ENCODE measurements at regions not wholly inside any gene's neighbourhood (a gene's known extent, or its start where the extent isn't known, plus 50 kb on each side); places are given as distances from the start of the nearest gene placed in this dataset.

DNA sequence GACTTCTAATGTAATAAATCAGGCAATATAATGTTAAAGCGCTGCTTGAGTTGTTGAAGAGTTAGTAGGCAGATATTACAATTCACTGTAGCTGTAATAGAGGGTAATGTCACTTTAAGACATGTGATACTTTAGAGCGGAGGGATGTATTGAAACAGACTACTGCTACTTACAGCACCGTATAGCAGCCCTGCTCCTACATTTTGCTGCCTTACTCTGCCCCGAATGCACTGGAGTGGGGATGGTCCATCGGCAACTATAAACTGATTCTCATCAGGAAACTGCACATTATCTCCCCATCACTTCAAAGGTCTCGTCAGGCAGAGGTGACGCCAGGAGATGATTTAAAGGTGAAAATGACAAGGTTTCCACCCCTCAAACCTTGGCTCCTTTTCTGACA is 349.7 kb upstream of the SUCLG2 start:
- TF ChIP-seq, protein P1, sequence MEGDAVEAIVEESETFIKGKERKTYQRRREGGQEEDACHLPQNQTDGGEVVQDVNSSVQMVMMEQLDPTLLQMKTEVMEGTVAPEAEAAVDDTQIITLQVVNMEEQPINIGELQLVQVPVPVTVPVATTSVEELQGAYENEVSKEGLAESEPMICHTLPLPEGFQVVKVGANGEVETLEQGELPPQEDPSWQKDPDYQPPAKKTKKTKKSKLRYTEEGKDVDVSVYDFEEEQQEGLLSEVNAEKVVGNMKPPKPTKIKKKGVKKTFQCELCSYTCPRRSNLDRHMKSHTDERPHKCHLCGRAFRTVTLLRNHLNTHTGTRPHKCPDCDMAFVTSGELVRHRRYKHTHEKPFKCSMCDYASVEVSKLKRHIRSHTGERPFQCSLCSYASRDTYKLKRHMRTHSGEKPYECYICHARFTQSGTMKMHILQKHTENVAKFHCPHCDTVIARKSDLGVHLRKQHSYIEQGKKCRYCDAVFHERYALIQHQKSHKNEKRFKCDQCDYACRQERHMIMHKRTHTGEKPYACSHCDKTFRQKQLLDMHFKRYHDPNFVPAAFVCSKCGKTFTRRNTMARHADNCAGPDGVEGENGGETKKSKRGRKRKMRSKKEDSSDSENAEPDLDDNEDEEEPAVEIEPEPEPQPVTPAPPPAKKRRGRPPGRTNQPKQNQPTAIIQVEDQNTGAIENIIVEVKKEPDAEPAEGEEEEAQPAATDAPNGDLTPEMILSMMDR (conservative IDR thresholded peaks at IDR 0.05; ENCODE audit: low read length) = no peak
- TF ChIP-seq EZH2phosphoT487 (IDR thresholded peaks at IDR 0.05; ENCODE audit: borderline replicate concordance) = no peak
- Histone ChIP-seq H3K4me2 (ENCODE audit: low read depth, low read length, poor library complexity, severe bottlenecking) (no peak overlapping the region), H3K9ac (ENCODE audit: low read depth, low read length, poor library complexity, severe bottlenecking) (no peak overlapping the region), H3K9me3 (ENCODE audit: insufficient read depth, low read depth, low read length) (no peaks in the 10 kb centered on the region), H3K79me2 (ENCODE audit: insufficient read depth, low read length) (no peaks in the 10 kb centered on the region), H3K4me3 (ENCODE audit: low read length, poor library complexity, severe bottlenecking) (no peak overlapping the region), H3K9me2 (replicated peaks; ENCODE audit: low read depth, low read length) (no peaks in the 10 kb centered on the region), H3K36me3 (ENCODE audit: insufficient read depth, low read length) (no peaks in the 10 kb centered on the region), H2AFZ (ENCODE audit: low read length) (no peak overlapping the region), H3F3A (ENCODE audit: low read depth) (no peaks in the 10 kb centered on the region), H4K20me1 (ENCODE audit: insufficient read depth, low read length, poor library complexity, severe bottlenecking) (no peaks in the 10 kb centered on the region), H3K27me3 (ENCODE audit: insufficient read depth, low read length, poor library complexity, severe bottlenecking) (no peaks in the 10 kb centered on the region), H3K4me1 (ENCODE audit: insufficient read depth, low read length, poor library complexity, severe bottlenecking) (no peaks in the 10 kb centered on the region)

DNA sequence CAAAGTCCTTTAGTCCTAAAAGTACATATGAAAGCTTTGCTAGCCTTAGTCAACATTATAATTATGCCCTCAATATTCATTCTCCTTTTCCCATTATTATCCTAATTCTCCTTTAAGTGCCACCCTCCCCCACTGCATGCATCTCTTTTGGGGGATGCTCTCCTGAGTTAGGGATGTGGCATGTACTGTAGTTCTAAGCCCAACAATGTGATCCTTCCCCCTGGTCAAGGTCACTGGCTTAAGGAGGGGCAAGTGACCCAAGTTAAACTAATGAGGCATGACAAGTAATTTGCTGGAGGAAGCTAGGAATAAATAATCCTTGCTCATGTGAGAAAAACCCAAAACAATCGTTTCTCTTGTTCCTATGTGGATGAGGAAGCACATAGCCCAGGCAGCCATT is 343.9 kb upstream of the SUCLG2 start:
- Histone ChIP-seq H2AFZ (ENCODE audit: low read length) (no peak overlapping the region), H3K79me2 (ENCODE audit: insufficient read depth, low read length) (no peaks in the 10 kb centered on the region), H3K9ac (ENCODE audit: low read depth, low read length, poor library complexity, severe bottlenecking) (no peak overlapping the region), H3K4me3 (ENCODE audit: low read length, poor library complexity, severe bottlenecking) (no peak overlapping the region), H3K4me2 (ENCODE audit: low read depth, low read length, poor library complexity, severe bottlenecking) (no peak overlapping the region), H3K4me1 (ENCODE audit: insufficient read depth, low read length, poor library complexity, severe bottlenecking) (no peaks in the 10 kb centered on the region), H3F3A (ENCODE audit: low read depth) (no peaks in the 10 kb centered on the region), H3K9me2 (replicated peaks; ENCODE audit: low read depth, low read length) (no peaks in the 10 kb centered on the region), H3K27me3 (ENCODE audit: insufficient read depth, low read length, poor library complexity, severe bottlenecking) (no peaks in the 10 kb centered on the region), H3K36me3 (ENCODE audit: insufficient read depth, low read length) (no peaks in the 10 kb centered on the region), H4K20me1 (ENCODE audit: insufficient read depth, low read length, poor library complexity, severe bottlenecking) (no peaks in the 10 kb centered on the region), H3K9me3 (ENCODE audit: insufficient read depth, low read depth, low read length) (no peaks in the 10 kb centered on the region)
- TF ChIP-seq EZH2phosphoT487 (IDR thresholded peaks at IDR 0.05; ENCODE audit: borderline replicate concordance) = no peak
- TF ChIP-seq, protein P1 (conservative IDR thresholded peaks at IDR 0.05; ENCODE audit: low read length) = no peak

DNA sequence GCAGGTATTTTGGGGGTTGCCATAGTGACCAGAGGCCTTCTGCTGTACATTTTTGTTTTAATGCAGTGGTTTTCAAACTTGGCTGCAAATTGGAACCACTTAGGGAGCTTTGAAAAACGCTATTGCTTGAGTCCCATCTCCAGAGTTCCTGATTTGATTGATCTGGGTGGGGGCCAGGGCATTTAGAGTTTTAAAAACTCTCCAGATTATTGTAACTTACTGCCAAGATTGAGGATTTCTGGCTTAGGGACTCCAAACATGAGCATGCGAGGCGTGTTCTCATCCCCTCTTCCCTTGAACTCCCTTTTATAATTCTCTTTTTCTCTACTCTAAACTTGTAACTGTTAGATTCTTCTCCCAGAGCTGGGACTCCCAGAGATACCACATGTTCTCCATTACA is 340.8 kb upstream of the SUCLG2 start:
- Histone ChIP-seq H3K79me2 (ENCODE audit: insufficient read depth, low read length) (no peaks in the 10 kb centered on the region), H3F3A (ENCODE audit: low read depth) (no peaks in the 10 kb centered on the region), H3K4me2 (ENCODE audit: low read depth, low read length, poor library complexity, severe bottlenecking) (no peak overlapping the region), H3K9ac (ENCODE audit: low read depth, low read length, poor library complexity, severe bottlenecking) (no peak overlapping the region), H3K9me2 (replicated peaks; ENCODE audit: low read depth, low read length) (no peaks in the 10 kb centered on the region), H3K4me3 (ENCODE audit: low read length, poor library complexity, severe bottlenecking) (no peak overlapping the region), H2AFZ (ENCODE audit: low read length) (no peak overlapping the region), H3K4me1 (ENCODE audit: insufficient read depth, low read length, poor library complexity, severe bottlenecking) (no peaks in the 10 kb centered on the region), H3K9me3 (ENCODE audit: insufficient read depth, low read depth, low read length) (no peaks in the 10 kb centered on the region), H3K27me3 (ENCODE audit: insufficient read depth, low read length, poor library complexity, severe bottlenecking) (no peaks in the 10 kb centered on the region), H4K20me1 (ENCODE audit: insufficient read depth, low read length, poor library complexity, severe bottlenecking) (no peaks in the 10 kb centered on the region), H3K36me3 (ENCODE audit: insufficient read depth, low read length) (no peaks in the 10 kb centered on the region)
- TF ChIP-seq, protein P1 (conservative IDR thresholded peaks at IDR 0.05; ENCODE audit: low read length) = no peak
- no peak for TF ChIP-seq EZH2phosphoT487 (IDR thresholded peaks at IDR 0.05; ENCODE audit: borderline replicate concordance)
